ENCODE measurements at regions not wholly inside any gene's neighbourhood (a gene's known extent, or its start where the extent isn't known, plus 50 kb on each side); places are given as distances from the start of the nearest gene placed in this dataset.

DNA sequence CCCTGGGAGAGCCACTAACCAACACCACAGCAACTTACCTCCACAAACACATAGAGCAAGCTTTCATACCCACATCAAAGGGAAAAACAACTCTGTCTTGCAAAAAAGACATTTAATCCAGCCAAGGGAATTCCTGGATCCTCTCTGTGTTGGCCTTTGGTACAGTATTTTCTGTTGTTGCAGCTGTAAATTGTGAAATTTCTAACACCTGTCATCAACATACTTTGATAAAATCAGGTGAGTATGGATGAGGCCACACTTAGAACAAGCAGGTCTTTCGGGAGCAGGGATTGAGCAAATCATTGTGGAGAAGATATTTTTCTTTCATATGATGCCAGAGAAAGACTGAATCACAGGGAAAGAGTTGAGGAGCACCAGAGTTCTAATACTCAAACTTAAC lies 89.3 kb downstream of the SPTSSA start:
- Histone ChIP-seq H3K4me1 (peaks cover 0 to 7% (median 0%) of the 10 kb centered on the region in 3 donors), H3K9me3 (no peaks in the 10 kb centered on the region), H3K4me3 (no peak overlapping the region), H3K27me3 (no peaks in the 10 kb centered on the region), H3K27ac (no peak overlapping the region), H3K36me3 (no peaks in the 10 kb centered on the region)
- ATAC-seq = no peak
- 100% methylated on average over 1 of the region's 1 CpG; no CpG with 5 or more reads in 1 of the 2 donors for WGBS, 2 donors (ENCODE audit: low coverage in 1 of 2)
- no peak for TF ChIP-seq EP300 (IDR thresholded peaks at IDR 0.05)
- no peak for TF ChIP-seq POLR2AphosphoS5 (IDR thresholded peaks at IDR 0.05)
- TF ChIP-seq POLR2A (IDR thresholded peaks at IDR 0.05) = no peak
- TF ChIP-seq, protein P1, sequence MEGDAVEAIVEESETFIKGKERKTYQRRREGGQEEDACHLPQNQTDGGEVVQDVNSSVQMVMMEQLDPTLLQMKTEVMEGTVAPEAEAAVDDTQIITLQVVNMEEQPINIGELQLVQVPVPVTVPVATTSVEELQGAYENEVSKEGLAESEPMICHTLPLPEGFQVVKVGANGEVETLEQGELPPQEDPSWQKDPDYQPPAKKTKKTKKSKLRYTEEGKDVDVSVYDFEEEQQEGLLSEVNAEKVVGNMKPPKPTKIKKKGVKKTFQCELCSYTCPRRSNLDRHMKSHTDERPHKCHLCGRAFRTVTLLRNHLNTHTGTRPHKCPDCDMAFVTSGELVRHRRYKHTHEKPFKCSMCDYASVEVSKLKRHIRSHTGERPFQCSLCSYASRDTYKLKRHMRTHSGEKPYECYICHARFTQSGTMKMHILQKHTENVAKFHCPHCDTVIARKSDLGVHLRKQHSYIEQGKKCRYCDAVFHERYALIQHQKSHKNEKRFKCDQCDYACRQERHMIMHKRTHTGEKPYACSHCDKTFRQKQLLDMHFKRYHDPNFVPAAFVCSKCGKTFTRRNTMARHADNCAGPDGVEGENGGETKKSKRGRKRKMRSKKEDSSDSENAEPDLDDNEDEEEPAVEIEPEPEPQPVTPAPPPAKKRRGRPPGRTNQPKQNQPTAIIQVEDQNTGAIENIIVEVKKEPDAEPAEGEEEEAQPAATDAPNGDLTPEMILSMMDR (IDR thresholded peaks at IDR 0.05) = no peak

DNA sequence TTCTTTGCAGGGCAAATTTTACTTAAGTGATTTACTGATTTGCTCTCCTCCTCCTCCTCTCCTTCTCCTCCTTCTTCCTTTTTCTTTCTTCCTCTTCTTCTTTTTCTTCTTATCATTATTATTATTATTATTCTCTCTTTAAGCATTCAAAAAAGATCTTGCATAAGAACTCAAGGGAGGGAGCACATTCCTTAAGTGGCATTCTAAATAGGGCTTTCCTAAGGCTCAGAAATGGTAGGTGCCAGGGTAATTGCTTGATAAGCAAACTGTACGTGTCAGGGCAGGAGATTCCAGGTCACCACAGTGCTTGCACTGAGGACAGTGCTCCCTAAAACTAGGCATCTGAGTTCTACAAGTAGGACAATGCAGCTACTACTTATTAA lies 92.4 kb downstream of the SPTSSA start:
- no peak for TF ChIP-seq EP300 (IDR thresholded peaks at IDR 0.05)
- TF ChIP-seq, protein P1 (IDR thresholded peaks at IDR 0.05) = no peak
- TF ChIP-seq POLR2AphosphoS5 (IDR thresholded peaks at IDR 0.05) = no peak
- TF ChIP-seq POLR2A (IDR thresholded peaks at IDR 0.05) = no peak
- Histone ChIP-seq H3K4me1 (peaks cover 0 to 11% (median 0%) of the 10 kb centered on the region in 3 donors), H3K27ac (no peak overlapping the region), H3K27me3 (no peaks in the 10 kb centered on the region), H3K9me3 (no peaks in the 10 kb centered on the region), H3K4me3 (no peak overlapping the region), H3K36me3 (no peaks in the 10 kb centered on the region)
- WGBS, 2 donors (ENCODE audit: low coverage in 1 of 2) = 22% methylated on average over 1 of the region's 1 CpG; no CpG with 5 or more reads in 1 of the 2 donors
- ATAC-seq = no peak

- Histone ChIP-seq H3K9me3 (no peaks in the 10 kb centered on the region), H3K36me3 (no peaks in the 10 kb centered on the region), H3K27me3 (no peaks in the 10 kb centered on the region), H3K4me3 (no peak overlapping the region), H3K27ac (peak overlapping the region in 2 of 4 donors; percentile 22 to 48), H3K4me1 (peaks cover 0 to 11% (median 0%) of the 10 kb centered on the region in 3 donors)
- TF ChIP-seq POLR2AphosphoS5 (IDR thresholded peaks at IDR 0.05) (no peak), POLR2A (IDR thresholded peaks at IDR 0.05) (no peak), EP300 (IDR thresholded peaks at IDR 0.05) (no peak)
- TF ChIP-seq, protein P1 (IDR thresholded peaks at IDR 0.05) = no peak
- ATAC-seq = no peak
- WGBS, 2 donors (ENCODE audit: low coverage in 1 of 2) = 83 to 84% methylated on average over 1 to 3 of the region's 3 CpGs
Observed at GRCh38 chr14:34368971-34369647, 92.9 kb downstream of the SPTSSA start.

GRCh38 chr14:34368115-34368970 lies 93.7 kb downstream of the SPTSSA start:
- no peak overlapping the region for H3K4me3 ChIP-seq
- peak; percentile 80 for ATAC-seq
- H3K36me3 ChIP-seq = no peaks in the 10 kb centered on the region
- peak; percentile 60 for TF ChIP-seq POLR2AphosphoS5 (IDR thresholded peaks at IDR 0.05)
- TF ChIP-seq, protein P1 (IDR thresholded peaks at IDR 0.05) = no peak
- H3K4me1 ChIP-seq = peaks cover 0 to 16% (median 0%) of the 10 kb centered on the region in 3 donors
- no peaks in the 10 kb centered on the region for H3K27me3 ChIP-seq
- H3K27ac ChIP-seq = peak overlapping the region in 2 of 4 donors; percentile 22 to 48
- no peaks in the 10 kb centered on the region for H3K9me3 ChIP-seq
- WGBS, 2 donors (ENCODE audit: low coverage in 1 of 2) = 49 to 62% methylated on average over 8 of the region's 8 CpGs
